NCI-H226 (cell line): ENCODE measurements at regions not wholly inside any gene's neighbourhood (a gene's known extent, or its start where the extent isn't known, plus 50 kb on each side); places are given as distances from the start of the nearest gene placed in this dataset.
"Not testable (repeated sequence)": the region's sequence is repeated elsewhere in the genome, so short reads cannot be mapped to it uniquely, and the experiment has no call there.

Experiments used
- DNase-seq: peaks from one replicate; pipeline ENCODE4 v3.0.0-alpha.2; 2015

DNA sequence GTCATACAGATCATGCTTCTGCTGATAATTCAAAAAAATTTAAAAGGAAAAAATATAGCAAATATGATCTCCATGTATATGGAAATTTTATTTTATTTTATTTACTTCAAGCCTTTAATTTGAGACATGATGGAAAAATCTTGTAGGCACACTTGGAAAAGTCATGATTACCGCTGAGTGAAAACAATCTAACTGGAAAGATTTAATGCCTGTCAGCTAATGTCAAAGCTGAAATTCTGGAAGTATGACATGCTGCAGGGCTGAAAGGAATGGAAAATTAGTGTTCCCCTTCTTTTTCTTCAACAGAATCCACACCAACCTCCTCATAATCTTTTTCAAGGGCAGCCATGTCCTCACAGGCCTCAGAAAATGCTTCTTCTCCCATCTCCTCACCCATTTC lies 58.2 kb downstream of the RPRM start:
- DNase-seq, result no peak

GRCh38 chr2:153417077-153417476 lies 61.5 kb downstream of the RPRM start:
- no peak for DNase-seq

- no peak for DNase-seq
Observed at GRCh38 chr2:153416071-153416470, 62.5 kb downstream of the RPRM start.

DNA sequence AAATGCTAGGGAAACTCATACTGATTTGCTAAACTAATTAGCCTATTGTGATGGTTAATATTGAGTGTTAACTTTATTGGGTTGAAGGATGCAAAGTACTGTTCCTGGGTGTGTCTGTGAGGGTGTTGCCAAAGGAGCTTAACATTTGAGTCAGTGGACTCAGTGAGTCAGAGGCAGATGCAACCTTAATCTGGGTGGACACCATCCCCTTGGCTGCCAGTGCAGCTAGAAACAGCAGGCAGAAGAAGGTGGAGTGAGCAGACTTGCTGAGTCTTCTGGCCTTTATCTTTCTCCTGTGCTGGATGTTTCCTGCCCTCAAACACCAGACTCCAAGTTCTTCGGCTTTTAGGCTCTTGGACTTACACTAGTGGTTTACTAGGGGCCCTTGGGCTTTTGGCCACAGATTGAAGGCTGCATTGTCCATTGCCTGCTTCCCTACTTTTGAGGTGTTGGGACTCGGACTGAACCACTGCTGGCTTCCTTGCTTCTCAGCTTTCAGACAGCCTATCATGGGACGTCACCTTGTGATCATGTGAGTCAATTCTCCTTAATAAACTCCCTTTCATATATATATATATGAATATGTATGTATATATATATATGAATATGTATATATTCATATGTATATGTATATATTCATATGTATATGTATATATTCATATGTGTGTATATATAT lies 69.7 kb downstream of the RPRM start:
- peak; percentile 46 for DNase-seq

DNA sequence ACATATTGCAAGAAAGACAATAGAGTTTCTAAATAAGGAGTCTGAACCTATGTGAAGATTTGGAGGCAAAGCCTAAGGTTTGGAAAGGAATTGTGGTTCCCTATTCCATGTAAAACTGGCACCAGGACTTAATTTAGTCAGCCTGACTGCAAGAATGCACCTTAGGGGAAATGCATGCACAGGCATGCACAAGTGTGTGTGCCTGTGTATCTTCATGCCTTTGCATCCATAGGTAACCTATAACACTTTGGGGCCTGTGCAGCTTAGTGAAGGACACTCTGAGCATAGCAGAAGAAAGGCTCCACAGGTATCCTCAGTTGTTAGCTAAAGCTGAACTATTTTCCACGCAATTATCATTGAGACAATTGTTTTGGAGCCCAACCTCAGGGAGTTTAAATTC lies 73.4 kb downstream of the RPRM start:
- no peak for DNase-seq

- DNase-seq, result no peak
Observed at GRCh38 chr2:153404792-153405191, 73.8 kb downstream of the RPRM start.

- no peak for DNase-seq
Observed at GRCh38 chr2:153403940-153404339, 74.6 kb downstream of the RPRM start.

DNA sequence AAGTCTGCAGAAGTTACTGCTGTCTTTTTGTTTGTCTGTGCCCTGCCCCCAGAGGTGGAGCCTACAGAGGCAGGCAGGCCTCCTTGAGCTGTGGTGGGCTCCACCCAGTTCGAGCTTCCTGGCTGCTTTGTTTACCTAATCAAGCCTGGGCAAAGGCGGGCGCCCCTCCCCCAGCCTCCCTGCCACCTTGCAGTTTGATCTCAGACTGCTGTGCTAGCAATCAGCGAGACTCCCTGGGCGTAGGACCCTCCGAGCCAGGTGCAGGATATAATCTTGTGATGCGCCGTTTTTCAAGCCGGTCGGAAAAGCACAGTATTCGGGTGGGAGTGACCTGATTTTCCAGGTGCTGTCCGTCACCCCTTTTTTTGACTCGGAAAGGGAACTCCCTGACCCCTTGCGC lies 75.2 kb downstream of the RPRM start:
- DNase-seq, result not testable (repeated sequence)

DNA sequence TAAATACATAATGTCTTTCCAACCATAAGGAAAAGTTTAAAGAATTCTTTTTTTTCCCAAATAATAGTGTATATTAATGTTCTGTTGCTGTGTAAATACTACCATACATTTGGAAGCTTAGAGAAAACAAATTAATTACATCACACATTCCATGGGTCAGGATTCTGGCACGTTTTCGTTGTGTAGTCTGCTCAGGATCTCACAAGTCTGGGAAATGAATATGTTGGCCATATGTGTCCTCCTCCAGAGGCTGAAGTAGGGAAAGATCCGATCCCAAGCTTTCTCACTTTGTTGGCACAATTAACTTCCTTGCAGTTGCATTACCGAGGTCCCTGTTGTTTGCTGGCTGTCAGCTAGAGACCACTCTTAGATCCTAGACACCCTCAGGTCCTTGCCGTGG lies 83.9 kb downstream of the RPRM start:
- DNase-seq, result no peak

DNA sequence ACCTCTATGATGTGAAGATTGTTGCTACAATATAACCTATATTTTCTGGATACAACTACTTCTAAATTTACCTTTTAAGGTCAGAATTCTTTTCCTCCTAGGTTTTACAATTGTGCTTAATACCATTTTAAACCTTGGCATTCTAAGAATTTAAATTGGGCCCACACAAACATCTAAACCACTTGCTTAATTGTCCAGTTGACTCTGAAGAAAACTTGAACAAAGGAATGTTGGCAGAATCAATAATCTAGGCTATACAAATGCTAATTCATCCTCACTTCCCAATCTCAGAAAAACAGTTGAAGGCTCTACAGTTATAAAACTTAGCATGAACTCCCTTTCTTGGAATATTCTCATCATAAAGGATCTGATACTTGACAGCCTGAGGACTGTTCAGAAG lies 84.3 kb downstream of the RPRM start:
- no peak for DNase-seq

- no peak for DNase-seq
Observed at GRCh38 chr2:153393518-153393917, 85.0 kb downstream of the RPRM start.

- DNase-seq, result no peak
Observed at GRCh38 chr2:153391131-153391530, 87.4 kb downstream of the RPRM start.

DNA sequence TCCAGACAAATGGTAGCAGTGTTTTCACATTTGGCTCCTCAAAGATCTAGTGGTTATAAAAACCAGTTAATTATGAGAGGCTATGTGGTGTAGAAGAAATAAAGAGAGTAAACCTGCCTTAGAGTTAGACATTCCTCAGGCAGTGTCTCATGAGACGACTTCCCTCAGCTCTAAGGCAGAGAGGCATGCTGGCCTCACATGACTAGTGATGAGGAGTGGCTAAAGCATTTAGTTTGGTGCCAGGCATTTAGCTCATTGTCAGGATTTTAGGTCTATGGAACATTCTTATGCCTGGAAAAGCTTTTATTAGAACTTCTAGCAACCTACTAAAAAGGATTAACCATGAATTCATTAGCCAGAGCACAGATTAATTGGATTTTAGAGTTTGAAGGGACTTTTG lies 90.3 kb downstream of the RPRM start:
- DNase-seq, result peak; percentile 73

GRCh38 chr2:153387203-153387602 lies 91.4 kb downstream of the RPRM start:
- no peak for DNase-seq

- DNase-seq, result peak; percentile 76
Observed at GRCh38 chr2:153386481-153386897, 92.1 kb downstream of the RPRM start.

DNA sequence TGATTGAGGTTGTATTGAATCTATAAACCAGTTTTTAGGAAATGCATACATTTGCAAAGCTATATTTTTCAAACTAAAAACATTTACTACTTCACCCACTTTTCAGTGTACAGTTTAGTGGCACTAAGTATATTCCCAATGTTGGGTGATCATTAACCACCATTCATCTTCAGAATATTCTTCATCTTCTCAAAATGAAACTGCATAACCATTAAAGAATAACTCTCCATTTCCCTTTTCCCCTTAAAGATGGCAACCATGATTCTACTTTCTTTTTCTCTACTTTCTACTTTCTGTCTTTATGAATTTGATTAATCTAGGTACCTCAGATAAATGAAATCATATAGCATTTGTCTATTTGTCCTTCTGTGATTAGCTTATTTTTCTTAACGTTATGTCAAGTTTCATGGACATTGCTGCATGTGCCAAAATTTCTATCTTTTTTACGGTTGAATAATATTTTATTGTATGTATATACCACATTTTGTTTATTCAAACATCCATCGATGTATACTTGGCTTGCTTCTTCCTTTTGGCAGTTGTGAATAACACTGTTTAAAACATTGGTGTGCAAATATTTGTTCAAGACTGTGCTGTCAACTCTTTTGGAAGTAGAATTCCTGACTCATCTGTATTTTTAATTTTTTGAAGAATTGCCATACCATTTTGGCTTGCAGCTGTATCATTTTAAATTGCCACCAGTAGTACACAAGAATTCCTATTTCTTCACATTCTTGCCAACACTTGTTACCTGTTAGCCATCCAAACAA lies 104.9 kb downstream of the RPRM start:
- DNase-seq, result no peak

DNA sequence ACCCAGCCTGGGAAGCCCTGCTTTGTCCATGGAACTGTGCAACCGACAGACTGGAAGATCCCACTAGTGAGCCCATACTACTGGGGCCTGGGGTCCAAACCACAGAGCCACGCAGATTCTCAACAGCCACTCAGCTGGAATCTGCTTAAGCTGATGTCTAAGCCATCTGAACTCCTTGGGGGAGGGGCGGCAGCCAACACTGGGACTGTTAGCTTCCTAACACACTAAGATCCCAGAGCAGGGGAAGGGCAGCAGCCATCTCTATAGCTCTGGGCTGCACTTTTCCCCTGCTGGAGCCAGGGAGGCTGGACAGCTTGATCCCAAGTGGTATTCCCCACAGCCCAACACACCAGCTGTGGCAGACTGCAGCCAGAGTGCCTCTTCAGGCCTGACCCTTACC lies 118.3 kb downstream of the RPRM start:
- DNase-seq, result no peak

GRCh38 chr2:153354377-153354776 lies 124.2 kb downstream of the RPRM start:
- DNase-seq, result peak; percentile 95

DNA sequence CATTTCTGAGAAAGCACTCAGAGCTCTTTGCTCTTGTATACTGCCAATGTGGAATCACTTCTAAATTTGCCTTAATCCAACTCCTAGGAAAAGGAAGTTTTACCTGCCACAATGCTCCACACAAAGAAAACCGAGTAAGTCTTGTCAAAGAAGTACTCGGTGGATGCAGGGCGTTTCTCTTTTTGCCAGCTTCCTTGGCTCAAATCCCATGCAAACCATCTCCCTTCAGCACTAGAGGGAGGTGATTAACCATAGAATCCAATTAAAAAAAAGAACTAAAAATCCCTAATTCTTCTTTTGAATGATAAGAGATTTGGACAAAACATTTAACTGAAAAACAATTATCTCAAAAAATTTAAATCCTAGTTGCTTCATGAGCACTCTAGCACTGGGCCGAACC lies 129.0 kb downstream of the RPRM start:
- DNase-seq, result no peak

GRCh38 chr2:153347818-153348495 lies 130.6 kb downstream of the RPRM start:
- no peak for DNase-seq

GRCh38 chr2:153320879-153321278 lies 157.7 kb downstream of the RPRM start:
- DNase-seq, result no peak

DNA sequence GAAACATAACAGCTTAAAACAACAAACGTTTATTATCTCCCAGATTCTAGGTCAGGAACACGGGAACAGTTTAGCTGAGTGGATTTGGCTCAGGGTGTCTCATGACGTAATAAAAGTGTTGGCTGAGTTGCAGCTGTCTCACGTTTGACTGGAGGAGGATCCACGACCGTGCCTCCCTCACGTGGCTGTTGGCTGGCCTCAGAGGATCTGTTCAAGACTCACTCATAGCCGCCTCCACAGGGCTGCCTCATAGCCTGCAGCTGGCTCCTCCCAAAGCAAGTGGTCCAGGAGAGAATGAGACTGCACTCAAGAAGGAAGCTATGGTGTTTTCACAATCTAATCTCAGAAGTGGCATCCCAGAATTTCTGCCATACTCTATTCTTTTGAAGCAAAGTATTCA lies 167.1 kb downstream of the RPRM start:
- peak; percentile 39 for DNase-seq

GRCh38 chr2:153308466-153308865 lies 170.1 kb downstream of the RPRM start:
- DNase-seq, result no peak

GRCh38 chr2:153307223-153307622 lies 171.3 kb downstream of the RPRM start:
- DNase-seq, result no peak
